ENCODE measurements at regions not wholly inside any gene's neighbourhood (a gene's known extent, or its start where the extent isn't known, plus 50 kb on each side); places are given as distances from the start of the nearest gene placed in this dataset.

DNA sequence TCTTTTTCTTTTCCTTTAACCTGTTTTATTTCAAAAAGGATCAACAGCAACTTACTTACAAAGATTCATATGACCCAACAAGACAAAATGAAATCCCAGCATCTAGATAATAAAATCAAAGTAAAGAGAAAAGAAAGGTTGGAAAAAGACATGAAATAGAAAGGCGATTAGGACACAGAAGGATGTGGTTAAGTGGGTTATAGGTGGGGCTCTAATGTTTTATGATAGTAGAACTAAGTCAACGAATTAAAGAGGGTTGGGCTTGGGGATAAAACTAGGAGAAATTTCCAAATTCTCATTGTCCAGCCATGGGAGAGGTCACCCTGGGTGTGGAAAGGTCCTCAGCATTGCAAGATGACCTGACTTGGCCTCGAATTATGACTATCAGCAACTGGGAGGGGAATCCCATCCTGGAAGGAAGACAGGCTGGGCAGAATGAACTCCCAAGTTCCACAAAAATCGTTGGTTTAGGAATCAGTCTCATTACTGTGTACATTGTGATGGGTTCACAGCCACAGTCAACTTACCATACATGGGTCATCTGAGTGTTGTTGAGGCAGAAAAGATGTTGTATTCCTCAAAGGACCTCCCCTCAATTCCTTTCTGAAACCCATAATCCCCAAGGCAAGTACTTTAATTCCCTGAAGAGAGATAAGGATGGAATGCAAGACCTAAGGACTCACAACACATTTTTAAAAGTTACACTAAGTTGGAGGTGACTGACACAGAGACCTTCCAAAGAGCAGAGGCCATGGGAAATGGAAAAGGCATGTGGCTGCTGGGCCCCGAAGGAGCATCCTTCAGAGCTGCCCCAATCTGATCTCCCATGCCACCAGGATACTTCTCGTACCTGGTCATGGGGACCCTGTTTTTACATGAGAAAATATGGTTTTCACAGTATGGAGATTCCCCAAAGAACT, 167.6 kb downstream of the UXS1 start:
- TF ChIP-seq, protein P1, sequence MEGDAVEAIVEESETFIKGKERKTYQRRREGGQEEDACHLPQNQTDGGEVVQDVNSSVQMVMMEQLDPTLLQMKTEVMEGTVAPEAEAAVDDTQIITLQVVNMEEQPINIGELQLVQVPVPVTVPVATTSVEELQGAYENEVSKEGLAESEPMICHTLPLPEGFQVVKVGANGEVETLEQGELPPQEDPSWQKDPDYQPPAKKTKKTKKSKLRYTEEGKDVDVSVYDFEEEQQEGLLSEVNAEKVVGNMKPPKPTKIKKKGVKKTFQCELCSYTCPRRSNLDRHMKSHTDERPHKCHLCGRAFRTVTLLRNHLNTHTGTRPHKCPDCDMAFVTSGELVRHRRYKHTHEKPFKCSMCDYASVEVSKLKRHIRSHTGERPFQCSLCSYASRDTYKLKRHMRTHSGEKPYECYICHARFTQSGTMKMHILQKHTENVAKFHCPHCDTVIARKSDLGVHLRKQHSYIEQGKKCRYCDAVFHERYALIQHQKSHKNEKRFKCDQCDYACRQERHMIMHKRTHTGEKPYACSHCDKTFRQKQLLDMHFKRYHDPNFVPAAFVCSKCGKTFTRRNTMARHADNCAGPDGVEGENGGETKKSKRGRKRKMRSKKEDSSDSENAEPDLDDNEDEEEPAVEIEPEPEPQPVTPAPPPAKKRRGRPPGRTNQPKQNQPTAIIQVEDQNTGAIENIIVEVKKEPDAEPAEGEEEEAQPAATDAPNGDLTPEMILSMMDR (conservative IDR thresholded peaks at IDR 0.05; ENCODE audit: low read length) = no peak
- no peak for TF ChIP-seq EZH2phosphoT487 (IDR thresholded peaks at IDR 0.05; ENCODE audit: borderline replicate concordance)
